Adrenal gland (tissue), 9 donors: ENCODE measurements at regions not wholly inside any gene's neighbourhood (a gene's known extent, or its start where the extent isn't known, plus 50 kb on each side); places are given as distances from the start of the nearest gene placed in this dataset.

ENCODE experiments used
- DNase-seq, 7 donors: peaks; one replicate each; pipeline ENCODE4 v3.0.0-alpha.2; 2019 to 2020
- H3K27ac ChIP-seq, 5 donors: fragments of 200-600 bp; sonication (generic) in 4 of 5; 1 replicate in 3 of 5; 2 replicates in 2 of 5; pipeline versions ENCODE4 v1.5.1 to v1.8.0; 2016 to 2020; ENCODE audit warnings: mild to moderate bottlenecking in 1 of 5
- H3K27me3 ChIP-seq: fragments of 200-600 bp; 2 replicates; pipeline ENCODE4 v1.8.0; 2021
- H3K36me3 ChIP-seq, 2 donors: fragments of 200-600 bp; replicated peaks in 1 of 2; 1 replicate in 1 of 2; 2 replicates in 1 of 2; pipeline versions ENCODE4 v1.5.1 to v1.8.0; 2018 to 2022
- H3K4me1 ChIP-seq, 2 donors: fragments of 200-600 bp; replicated peaks in 1 of 2; 1 replicate in 1 of 2; 2 replicates in 1 of 2; pipeline versions ENCODE4 v1.5.1 to v1.8.0; 2018 to 2021
- H3K4me3 ChIP-seq, 4 donors: fragments of 200-600 bp; sonication (generic) in 3 of 4; one replicate each; pipeline ENCODE4 v1.5.1; 2016 to 2018
- H3K9me3 ChIP-seq, 3 donors: fragments of 200-600 bp; sonication (generic) in 1 of 3; replicated peaks in 1 of 3; 1 replicate in 2 of 3; 2 replicates in 1 of 3; pipeline versions ENCODE4 v1.5.1 to v1.8.0; 2016 to 2021
- POLR2A ChIP-seq, 2 donors: fragments of 450-650 bp; IDR thresholded peaks; one replicate each; pipeline ENCODE4 v1.6.1; 2017; ENCODE audit warnings: antibody characterized with exemption in 2 of 2, mild to moderate bottlenecking in 2 of 2, moderate library complexity in 1 of 2
- WGBS, 4 donors: extraction: QIAGEN DNeasy Blood & Tissue Kit in 2 of 4; methylation state at CpG; one replicate each; pipeline versions ENCODE4 v1.1.5 to v1.1.7; 2013 to 2017; 5-methylcytosine and 5-hydroxymethylcytosine counted together
- intact Hi-C, 2 donors: fragments of 100-400 bp; cut with DNase I; formaldehyde crosslinking; loops; one replicate each; pipeline versions ENCODE4 v1.14.1 to v1.15.0; 2022 to 2023
- TF ChIP-seq, protein P1 (sequence below), 6 experiments: fragments of 450-650 bp in 4 of 6; fragments of 200-600 bp in 2 of 6; sonication (generic) in 1 of 6; IDR thresholded peaks; 1 replicate in 5 of 6; 2 replicates in 1 of 6; pipeline versions ENCODE4 v1.5.1 to v1.8.0; 2016 to 2021; ENCODE audit warnings: antibody characterized with exemption in 6 of 6, mild to moderate bottlenecking in 2 of 6, moderate library complexity in 1 of 6
- donor health status: healthy with polysubstance abuse.
- donor health status: Bipolar disorder and iron deficiency.
- donor health status: DM: yes; HTN: yes; CAD: no.
- donor health status: DM: no; HTN: no; CAD: no.
- donor health status: DM: no; HTN: no; CAD: no.

DNA sequence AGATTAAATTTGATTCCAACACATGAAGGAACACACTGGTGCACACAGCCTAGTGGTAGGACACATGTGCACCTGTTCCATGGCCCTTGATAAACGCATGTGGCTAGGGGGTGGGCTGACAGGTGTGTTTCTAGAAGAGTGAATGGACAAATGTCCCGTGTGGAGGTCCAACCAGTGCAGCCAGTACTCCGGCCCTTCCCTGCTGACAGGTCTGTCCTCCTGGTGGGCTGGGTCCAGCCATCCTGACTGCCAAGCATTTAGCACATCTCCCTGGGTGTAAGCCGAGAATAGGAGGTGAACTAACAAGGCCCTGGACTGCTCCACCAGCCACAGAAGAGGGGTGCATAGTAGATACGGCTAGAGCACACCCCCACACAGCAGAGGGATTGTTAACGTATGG lies 258.7 kb upstream of the RAB6C start:
- 70 to 77% (median 76%) methylated on average over 6 of the region's 6 CpGs for WGBS, 4 donors
- no peak overlapping the region for H3K4me3 ChIP-seq
- TF ChIP-seq POLR2A (IDR thresholded peaks at IDR 0.05): no peak
- TF ChIP-seq, protein P1, sequence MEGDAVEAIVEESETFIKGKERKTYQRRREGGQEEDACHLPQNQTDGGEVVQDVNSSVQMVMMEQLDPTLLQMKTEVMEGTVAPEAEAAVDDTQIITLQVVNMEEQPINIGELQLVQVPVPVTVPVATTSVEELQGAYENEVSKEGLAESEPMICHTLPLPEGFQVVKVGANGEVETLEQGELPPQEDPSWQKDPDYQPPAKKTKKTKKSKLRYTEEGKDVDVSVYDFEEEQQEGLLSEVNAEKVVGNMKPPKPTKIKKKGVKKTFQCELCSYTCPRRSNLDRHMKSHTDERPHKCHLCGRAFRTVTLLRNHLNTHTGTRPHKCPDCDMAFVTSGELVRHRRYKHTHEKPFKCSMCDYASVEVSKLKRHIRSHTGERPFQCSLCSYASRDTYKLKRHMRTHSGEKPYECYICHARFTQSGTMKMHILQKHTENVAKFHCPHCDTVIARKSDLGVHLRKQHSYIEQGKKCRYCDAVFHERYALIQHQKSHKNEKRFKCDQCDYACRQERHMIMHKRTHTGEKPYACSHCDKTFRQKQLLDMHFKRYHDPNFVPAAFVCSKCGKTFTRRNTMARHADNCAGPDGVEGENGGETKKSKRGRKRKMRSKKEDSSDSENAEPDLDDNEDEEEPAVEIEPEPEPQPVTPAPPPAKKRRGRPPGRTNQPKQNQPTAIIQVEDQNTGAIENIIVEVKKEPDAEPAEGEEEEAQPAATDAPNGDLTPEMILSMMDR (IDR thresholded peaks at IDR 0.05): no peak
- DNase-seq: no peak
- H3K27ac ChIP-seq: no peak overlapping the region
- H3K4me1 ChIP-seq: no peaks in the 10 kb centered on the region
- H3K9me3 ChIP-seq: no peaks in the 10 kb centered on the region
- intact Hi-C loops: no loop called here
- H3K36me3 ChIP-seq: no peaks in the 10 kb centered on the region
- H3K27me3 ChIP-seq: no peaks in the 10 kb centered on the region

DNA sequence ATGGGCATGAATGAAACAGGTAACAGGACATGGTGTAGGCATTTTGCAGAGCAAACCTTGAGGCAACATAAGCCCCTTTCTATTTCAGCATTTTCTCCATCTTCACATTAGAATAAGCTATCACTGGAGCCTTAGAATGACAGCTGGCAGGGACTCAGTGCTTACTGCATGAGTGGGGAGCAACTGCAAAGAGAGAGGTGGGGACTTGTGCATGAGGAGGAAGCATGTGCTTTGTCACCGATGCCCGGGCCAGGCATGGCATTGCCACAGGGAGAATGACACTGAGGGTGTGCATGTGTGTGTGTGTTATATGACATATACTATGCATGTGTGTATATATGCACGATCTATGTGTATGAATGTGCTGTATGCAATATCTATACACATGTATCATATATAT lies 258.2 kb upstream of the RAB6C start:
- Histone ChIP-seq H3K36me3 (no peaks in the 10 kb centered on the region), H3K4me3 (no peak overlapping the region), H3K27me3 (no peaks in the 10 kb centered on the region), H3K4me1 (no peaks in the 10 kb centered on the region), H3K9me3 (no peaks in the 10 kb centered on the region), H3K27ac (no peak overlapping the region)
- intact Hi-C loops: no loop called here
- no peak for DNase-seq
- 69 to 97% (median 84%) methylated on average over 3 of the region's 3 CpGs for WGBS, 4 donors
- TF ChIP-seq, protein P1 (IDR thresholded peaks at IDR 0.05): no peak
- no peak for TF ChIP-seq POLR2A (IDR thresholded peaks at IDR 0.05)

DNA sequence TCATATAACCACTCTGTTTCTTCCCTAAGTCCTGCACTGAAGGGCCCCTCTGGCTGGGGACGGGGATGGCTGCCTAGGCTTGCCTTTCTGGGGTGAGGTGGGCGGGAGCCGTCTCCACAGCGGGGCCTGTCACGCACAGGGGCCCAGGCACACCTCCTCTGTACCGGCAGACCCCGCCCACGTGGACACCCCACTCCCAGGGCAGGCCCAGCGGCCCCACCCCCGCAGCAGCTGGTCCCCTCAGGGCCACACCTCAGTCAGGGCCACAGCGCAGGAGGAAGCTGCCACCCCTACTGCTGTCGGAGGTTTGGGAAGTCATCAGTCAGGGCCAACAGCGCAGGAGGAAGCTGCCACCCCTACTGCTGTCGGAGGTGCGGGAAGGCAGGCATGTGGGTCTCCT lies 257.6 kb upstream of the RAB6C start:
- TF ChIP-seq POLR2A (IDR thresholded peaks at IDR 0.05): no peak
- TF ChIP-seq, protein P1 (IDR thresholded peaks at IDR 0.05): no peak
- no peaks in the 10 kb centered on the region for H3K27me3 ChIP-seq
- intact Hi-C loops: no loop called here
- H3K4me1 ChIP-seq: no peaks in the 10 kb centered on the region
- no peak overlapping the region for H3K27ac ChIP-seq
- H3K4me3 ChIP-seq: no peak overlapping the region
- no peaks in the 10 kb centered on the region for H3K36me3 ChIP-seq
- no peak for DNase-seq
- H3K9me3 ChIP-seq: no peaks in the 10 kb centered on the region
- WGBS, 4 donors: 60 to 82% (median 65%) methylated on average over 8 to 15 of the region's 15 CpGs

DNA sequence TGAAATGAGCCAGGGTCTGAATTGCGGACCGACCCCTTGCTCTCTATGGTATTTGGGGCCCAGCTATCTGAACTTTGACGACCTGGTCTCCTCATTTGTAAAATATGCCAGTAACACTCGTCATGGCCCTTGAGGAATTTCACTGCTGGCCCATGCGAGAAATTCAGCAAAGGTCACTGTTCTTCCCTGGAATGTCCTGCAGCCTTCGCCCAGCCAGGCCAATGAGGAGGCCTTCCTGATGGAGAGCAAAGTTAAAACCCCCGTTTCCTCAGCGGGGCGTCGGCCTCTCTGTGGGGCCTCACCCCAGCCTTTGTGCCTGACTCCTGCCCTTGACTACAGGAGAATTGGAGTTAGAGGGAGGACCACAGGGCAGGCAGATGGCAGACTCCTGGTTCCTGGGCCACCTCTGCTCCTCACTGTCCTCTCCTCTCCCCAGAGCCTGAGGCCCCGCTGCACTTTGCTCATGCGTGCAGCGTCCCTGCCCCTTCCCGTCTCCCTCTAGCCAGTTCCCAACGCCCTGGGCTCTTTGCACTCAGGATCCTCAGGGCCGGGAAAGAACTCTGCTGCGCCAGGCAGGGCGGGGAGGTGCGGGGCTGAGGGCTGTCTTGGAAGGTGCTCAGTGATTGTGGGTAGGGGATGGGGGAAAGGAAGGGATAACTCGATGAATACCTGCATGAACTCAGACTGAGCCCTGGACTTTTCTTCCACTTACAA lies 257.0 kb upstream of the RAB6C start:
- no peaks in the 10 kb centered on the region for H3K27me3 ChIP-seq
- no peak for TF ChIP-seq POLR2A (IDR thresholded peaks at IDR 0.05)
- TF ChIP-seq, protein P1 (IDR thresholded peaks at IDR 0.05): no peak
- H3K27ac ChIP-seq: no peak overlapping the region
- no peaks in the 10 kb centered on the region for H3K4me1 ChIP-seq
- no peaks in the 10 kb centered on the region for H3K36me3 ChIP-seq
- WGBS, 4 donors: 65 to 76% (median 74%) methylated on average over 16 to 20 of the region's 20 CpGs
- no peaks in the 10 kb centered on the region for H3K9me3 ChIP-seq
- intact Hi-C loops: no loop called here
- H3K4me3 ChIP-seq: no peak overlapping the region
- DNase-seq: no peak
